WTC11 (cell line): ENCODE measurements at regions not wholly inside any gene's neighbourhood (a gene's known extent, or its start where the extent isn't known, plus 50 kb on each side); places are given as distances from the start of the nearest gene placed in this dataset.

Experiments
- ATAC-seq: fragments of 200-7000 bp; cut with Tn5 transposase; 2 replicates; pipeline ENCODE4 v1.10.0; 2021; ENCODE audit warnings: mild to moderate bottlenecking, moderate library complexity
- CTCF ChIA-PET: fragments of 300-600 bp; sonication (Branson Sonifier 250); formaldehyde crosslinking; loops from one replicate; lab custom pipeline; 2021; ENCODE audit warnings: antibody characterized with exemption; lab: Charles Lee
- POLR2A ChIA-PET: fragments of 350-600 bp; sonication (Branson Sonifier 250); formaldehyde crosslinking; loops from one replicate; lab custom pipeline; 2021; ENCODE audit warnings: antibody characterized with exemption; lab: Charles Lee
- DNase-seq: peaks from one replicate; pipeline ENCODE4 v3.0.0; 2021; ENCODE audit warnings: low spot score
- H3K27ac Mint-ChIP-seq: 2 replicates; pipeline ENCODE4 v1.8.0; 2021; ENCODE audit warnings: mixed read lengths
- H3K27me3 Mint-ChIP-seq: 2 replicates; pipeline ENCODE4 v1.8.0; 2021; ENCODE audit warnings: low read depth, mild to moderate bottlenecking, moderate library complexity, mixed read lengths
- H3K36me3 Mint-ChIP-seq: 2 replicates; pipeline ENCODE4 v1.8.0; 2021; ENCODE audit warnings: mixed read lengths
- H3K4me1 Mint-ChIP-seq: 2 replicates; pipeline ENCODE4 v1.8.0; 2022; ENCODE audit warnings: mixed read lengths
- H3K4me3 Mint-ChIP-seq: 2 replicates; pipeline ENCODE4 v1.8.0; 2021; ENCODE audit warnings: mild to moderate bottlenecking, moderate library complexity, mixed read lengths
- H3K9me3 Mint-ChIP-seq: 2 replicates; pipeline ENCODE4 v1.8.0; 2021; ENCODE audit warnings: mixed read lengths
- E2F4 ChIP-seq: sonication (generic); formaldehyde crosslinking; IDR thresholded peaks from 2 replicates; pipeline ENCODE4 v1.8.1; 2022; ENCODE audit warnings: low read depth, mild to moderate bottlenecking, moderate library complexity, missing genetic modification reagents, borderline replicate concordance
- ETV6 ChIP-seq: sonication (generic); formaldehyde crosslinking; IDR thresholded peaks from 2 replicates; pipeline ENCODE4 v1.8.1; 2022; ENCODE audit warnings: mild to moderate bottlenecking, missing genetic modification reagents
- GABPB1 ChIP-seq: sonication (generic); formaldehyde crosslinking; IDR thresholded peaks from 2 replicates; pipeline ENCODE4 v1.8.1; 2023; ENCODE audit warnings: mild to moderate bottlenecking, missing genetic modification reagents
- HMGA2 ChIP-seq: fragments of 250-450 bp; sonication (Bioruptor Pico); IDR thresholded peaks from 2 replicates; pipeline ENCODE4 v1.4.0; 2021; ENCODE audit warnings: mild to moderate bottlenecking, moderate library complexity
- IRF2 ChIP-seq: sonication (generic); formaldehyde crosslinking; IDR thresholded peaks from 2 replicates; pipeline ENCODE4 v1.8.0; 2022; ENCODE audit warnings: low read depth, missing genetic modification reagents, borderline replicate concordance
- JUN ChIP-seq: sonication (generic); formaldehyde crosslinking; IDR thresholded peaks from 2 replicates; pipeline ENCODE4 v1.8.0; 2023; ENCODE audit warnings: mild to moderate bottlenecking, missing genetic modification reagents
- NR1H2 ChIP-seq: sonication (generic); formaldehyde crosslinking; IDR thresholded peaks from 2 replicates; pipeline ENCODE4 v1.9.0; 2021; ENCODE audit warnings: mild to moderate bottlenecking, moderate library complexity, missing genetic modification reagents
- PREB ChIP-seq: sonication (generic); formaldehyde crosslinking; IDR thresholded peaks from 2 replicates; pipeline ENCODE4 v1.8.1; 2022; ENCODE audit warnings: mild to moderate bottlenecking, missing genetic modification reagents, moderate library complexity, borderline replicate concordance
- PRRX2 ChIP-seq: fragments of 250-450 bp; sonication (Bioruptor Pico); IDR thresholded peaks from 2 replicates; pipeline ENCODE4 v1.8.0; 2021; ENCODE audit warnings: mild to moderate bottlenecking
- RORB ChIP-seq: fragments of 250-450 bp; sonication (Bioruptor Pico); IDR thresholded peaks from 2 replicates; pipeline ENCODE4 v1.9.0; 2021; ENCODE audit warnings: mild to moderate bottlenecking
- SP1 ChIP-seq: sonication (generic); formaldehyde crosslinking; conservative IDR thresholded peaks from 2 replicates; pipeline ENCODE4 v1.8.1; 2022; ENCODE audit warnings: missing genetic modification reagents
- TEAD1 ChIP-seq: sonication (generic); formaldehyde crosslinking; IDR thresholded peaks from 2 replicates; pipeline ENCODE4 v1.8.0; 2022; ENCODE audit warnings: mild to moderate bottlenecking, missing genetic modification reagents
- ZNF232 ChIP-seq: sonication (generic); formaldehyde crosslinking; IDR thresholded peaks from 2 replicates; pipeline ENCODE4 v1.8.0; 2022; ENCODE audit warnings: mild to moderate bottlenecking, missing genetic modification reagents
- ZNF396 ChIP-seq: fragments of 250-450 bp; sonication (Bioruptor Pico); IDR thresholded peaks from 2 replicates; pipeline ENCODE4 v1.8.0; 2021; ENCODE audit warnings: mild to moderate bottlenecking, moderate library complexity, borderline replicate concordance
- ZNF423 ChIP-seq: fragments of 250-450 bp; sonication (Bioruptor Pico); IDR thresholded peaks from 2 replicates; pipeline ENCODE4 v2.1.2; 2022; ENCODE audit warnings: mild to moderate bottlenecking, moderate library complexity
- ZNF512 ChIP-seq: sonication (generic); formaldehyde crosslinking; IDR thresholded peaks from 2 replicates; pipeline ENCODE4 v1.8.1; 2022; ENCODE audit warnings: missing genetic modification reagents, borderline replicate concordance
- TF ChIP-seq, protein P1 (sequence below): sonication (generic); formaldehyde crosslinking; IDR thresholded peaks from 2 replicates; pipeline ENCODE4 v1.8.0; 2022; ENCODE audit warnings: mild to moderate bottlenecking, missing genetic modification reagents

GRCh38 chr5:21615195-21615765 lies 1237.9 kb downstream of the CDH12 start (continued):
- TF ChIP-seq E2F4 (no peak), GABPB1 (no peak), NR1H2 (no peak), ZNF396 (CRISPR knock-in tag) (no peak)

GRCh38 chr5:21613971-21614488 lies 1239.1 kb downstream of the CDH12 start:
- Mint-ChIP-seq H3K4me1 (peaks cover 80% of the 10 kb centered on the region), H3K27ac (peak overlapping the region; percentile 97), H3K4me3 (peak overlapping the region; percentile 41), H3K9me3 (peaks cover 9% of the 10 kb centered on the region), H3K27me3 (no peaks in the 10 kb centered on the region; the same call in 1 of the 2 replicates), H3K36me3 (no peaks in the 10 kb centered on the region; the same call in 1 of the 2 replicates)
- POLR2A ChIA-PET = no interaction called here
- DNase-seq (peak; percentile 22), ATAC-seq (peak; percentile 85)
- CTCF ChIA-PET = no interaction called here
- TF ChIP-seq, protein P1, sequence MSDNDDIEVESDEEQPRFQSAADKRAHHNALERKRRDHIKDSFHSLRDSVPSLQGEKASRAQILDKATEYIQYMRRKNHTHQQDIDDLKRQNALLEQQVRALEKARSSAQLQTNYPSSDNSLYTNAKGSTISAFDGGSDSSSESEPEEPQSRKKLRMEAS (CRISPR knock-in tag) = peak; percentile 45; the same call in 1 of the 2 replicates
- TF ChIP-seq ZNF512 (CRISPR knock-in tag) (no peak), IRF2 (CRISPR knock-in tag) (no peak), TEAD1 (CRISPR knock-in tag) (peak; percentile 82; the same call in 1 of the 2 replicates), RORB (CRISPR knock-in tag) (no peak), SP1 (CRISPR knock-in tag) (0 out of 2 replicates have a peak, but pooled peaks have one; percentile 16)

GRCh38 chr5:21603796-21604195 lies 1249.3 kb downstream of the CDH12 start:
- DNase-seq (no peak), ATAC-seq (no peak)
- H3K9me3 Mint-ChIP-seq = no peaks in the 10 kb centered on the region
- ChIA-PET CTCF (no interaction called here), POLR2A (no interaction called here)
- no peak overlapping the region for H3K27ac Mint-ChIP-seq
- H3K36me3 Mint-ChIP-seq = no peaks in the 10 kb centered on the region
- H3K27me3 Mint-ChIP-seq = no peaks in the 10 kb centered on the region
- TF ChIP-seq ZNF232 (CRISPR knock-in tag) = no peak
- no peak for TF ChIP-seq PREB (CRISPR knock-in tag)
- TF ChIP-seq HMGA2 (CRISPR knock-in tag) = no peak
- TF ChIP-seq ZNF512 (CRISPR knock-in tag) = no peak
- no peaks in the 10 kb centered on the region for H3K4me1 Mint-ChIP-seq
- H3K4me3 Mint-ChIP-seq = no peak overlapping the region

DNA sequence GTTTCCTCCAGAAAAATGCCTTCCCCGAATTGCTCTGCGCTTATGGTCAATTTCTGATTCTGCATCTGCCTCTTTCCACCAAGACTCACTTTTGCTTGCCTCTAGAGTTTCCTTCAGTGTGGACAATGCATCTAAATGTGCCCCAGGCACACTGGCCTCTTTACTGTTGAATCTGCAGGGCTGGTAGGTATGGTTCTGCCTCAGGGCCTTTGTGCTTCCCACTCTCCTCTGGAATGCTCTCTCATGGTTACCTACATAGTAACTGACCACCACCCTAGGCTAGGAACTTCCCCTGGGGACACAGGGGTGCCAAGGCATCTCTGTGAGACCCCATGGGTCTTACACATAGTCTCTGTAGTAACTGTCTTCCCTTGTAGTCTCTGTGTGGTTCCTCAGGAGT lies 1258.6 kb downstream of the CDH12 start:
- DNase-seq (no peak), ATAC-seq (peak; percentile 24; the same call in 1 of the 2 replicates)
- CTCF ChIA-PET = no interaction called here
- H3K36me3 Mint-ChIP-seq = peaks cover 13% of the 10 kb centered on the region
- TF ChIP-seq PRRX2 (CRISPR knock-in tag) = no peak
- peak; percentile 33 for TF ChIP-seq ZNF423 (CRISPR knock-in tag)
- TF ChIP-seq JUN (CRISPR knock-in tag) = no peak
- TF ChIP-seq ETV6 (CRISPR knock-in tag) = no peak
- no peaks in the 10 kb centered on the region; the same call in 1 of the 2 replicates for H3K27me3 Mint-ChIP-seq
- peaks cover 16% of the 10 kb centered on the region for H3K9me3 Mint-ChIP-seq
- peaks cover 15% of the 10 kb centered on the region for H3K4me1 Mint-ChIP-seq
- H3K27ac Mint-ChIP-seq = no peak overlapping the region
- no peak overlapping the region for H3K4me3 Mint-ChIP-seq
- POLR2A ChIA-PET = no interaction called here
